HepG2 (cell line): ENCODE measurements at regions not wholly inside any gene's neighbourhood (a gene's known extent, or its start where the extent isn't known, plus 50 kb on each side); places are given as distances from the start of the nearest gene placed in this dataset.

Source experiments
- ATAC-seq: fragments of 200-7000 bp; cut with Tn5 transposase; 3 replicates; pipeline ENCODE4 v1.9.1; 2020; ENCODE audit warnings: mild to moderate bottlenecking, moderate library complexity
- BruUV-seq: library from RNA; stranded (reverse); fragments of 400-500 nt; replicated peaks from 2 replicates; lab custom pipeline; 2021; lab: Mats Ljungman, UMichigan
- CTCF ChIA-PET: fragments of 300-600 bp; formaldehyde crosslinking; extraction: SDS; loops from one replicate; lab custom pipeline; 2021; ENCODE audit warnings: low total read pairs, inconsistent platforms, low intra/inter-chr PET ratio; lab: Yijun Ruan, JAX
- POLR2A ChIA-PET: fragments of 350-600 bp; sonication (Branson Sonifier 250); formaldehyde crosslinking; loops from one replicate; lab custom pipeline; 2020; ENCODE audit warnings: antibody characterized with exemption, inconsistent platforms; lab: Yijun Ruan, JAX
- DNase-seq: peaks from one replicate; pipeline ENCODE4 v3.0.0-alpha.2; 2015; ENCODE audit warnings: low spot score
- FAIRE-seq: peaks from 3 replicates; lab custom pipeline; 2011; peaks lifted over from hg19 to GRCh38; lab: Jason Lieb, UNC
- H2AFZ ChIP-seq: one replicate; pipeline ENCODE4 v1.6.1; 2011; ENCODE audit warnings: low read length, inconsistent platforms
- H3K27ac ChIP-seq: fragments of 300-600 bp; 3 replicates; pipeline ENCODE4 v1.8.0; 2011; ENCODE audit warnings: mixed run types, mild to moderate bottlenecking, mixed read lengths, low read length, inconsistent platforms; ENCODE audit not compliant: insufficient read depth; ENCODE audit errors: extremely low read length
- H3K27me3 ChIP-seq, 2 experiments: fragments of 200-600 bp in 1 of 2; 2 replicates in 1 of 2; 3 replicates in 1 of 2; pipeline versions ENCODE4 v1.6.0 to v1.8.0; 2011; ENCODE audit warnings: low read length in 2 of 2, mild to moderate bottlenecking in 2 of 2, moderate library complexity in 2 of 2, inconsistent platforms in 1 of 2; ENCODE audit not compliant: insufficient read depth in 2 of 2, control insufficient read depth in 1 of 2
- H3K36me3 ChIP-seq, 2 experiments: fragments of 200-600 bp in 1 of 2; replicated peaks in 1 of 2; 2 replicates in 1 of 2; 3 replicates in 1 of 2; pipeline versions ENCODE4 v1.5.1 to v1.8.0; 2011; ENCODE audit warnings: low read length in 2 of 2, inconsistent platforms in 1 of 2; ENCODE audit not compliant: insufficient read depth in 2 of 2, control insufficient read depth in 1 of 2
- H3K4me1 ChIP-seq: 2 replicates; pipeline ENCODE4 v1.5.1; 2012; ENCODE audit warnings: low read length, inconsistent platforms; ENCODE audit not compliant: insufficient read depth
- H3K4me2 ChIP-seq: 2 replicates; pipeline ENCODE4 v1.6.0; 2011; ENCODE audit warnings: low read depth, low read length, inconsistent platforms
- H3K4me3 ChIP-seq, 3 experiments: fragments of 200-600 bp in 1 of 3; sonication (generic), shearing (Covaris generic) in 1 of 3; replicated peaks in 1 of 3; 2 replicates each; pipeline ENCODE4 v1.5.1; 2011 to 2016; ENCODE audit warnings: low read length in 3 of 3, inconsistent platforms in 2 of 3, low read depth in 2 of 3, mild to moderate bottlenecking in 2 of 3, control low read depth in 1 of 3, mixed read lengths in 1 of 3; ENCODE audit not compliant: insufficient read depth in 1 of 3
- H3K79me2 ChIP-seq: one replicate; pipeline ENCODE4 v1.6.1; 2011; ENCODE audit warnings: low read length, inconsistent platforms; ENCODE audit not compliant: insufficient read depth
- H3K9ac ChIP-seq: 2 replicates; pipeline ENCODE4 v1.6.0; 2011; ENCODE audit warnings: mild to moderate bottlenecking, low read depth, low read length, inconsistent platforms; ENCODE audit not compliant: insufficient read depth
- H3K9me3 ChIP-seq: 2 replicates; pipeline ENCODE4 v1.5.1; 2012; ENCODE audit warnings: mild to moderate bottlenecking, low read length
- H4K20me1 ChIP-seq: 2 replicates; pipeline ENCODE4 v1.6.0; 2011; ENCODE audit warnings: inconsistent platforms, mild to moderate bottlenecking, low read length, moderate library complexity; ENCODE audit not compliant: insufficient read depth
- CREB1 ChIP-seq, 2 experiments: fragments of 450-650 bp in 1 of 2; IDR thresholded peaks; 2 replicates each; pipeline ENCODE4 v1.6.1; 2016 to 2017; ENCODE audit warnings: control low read depth in 1 of 2, mild to moderate bottlenecking in 1 of 2, missing compliant biosample characterization in 1 of 2, missing genetic modification characterization in 1 of 2
- DZIP1 ChIP-seq: sonication (generic); formaldehyde crosslinking; IDR thresholded peaks from 2 replicates; pipeline ENCODE4 v1.5.0; 2020; ENCODE audit warnings: mild to moderate bottlenecking, missing genetic modification reagents
- JDP2 ChIP-seq: sonication (generic); formaldehyde crosslinking; IDR thresholded peaks from 2 replicates; pipeline ENCODE4 v1.8.1; 2022; ENCODE audit warnings: missing genetic modification reagents, borderline replicate concordance
- MXI1 ChIP-seq: IDR thresholded peaks from 3 replicates; pipeline ENCODE4 v1.6.1; 2012; ENCODE audit warnings: low read depth, low read length, inconsistent platforms, borderline replicate concordance
- XBP1 ChIP-seq: sonication (generic); formaldehyde crosslinking; IDR thresholded peaks from 2 replicates; pipeline ENCODE4 v1.5.0; 2020; ENCODE audit warnings: missing genetic modification reagents
- WGBS: methylation state at CpG from one replicate; pipeline ENCODE4 v1.1.6; 2017; ENCODE audit warnings: low lambda C conversion rate; 5-methylcytosine and 5-hydroxymethylcytosine counted together
- in situ Hi-C: cut with HindIII; loops from 2 replicates; pipeline ENCODE4 v1.10.0; 2017; ENCODE audit warnings: low pct_unique_long_range_greater_than_20kb; ENCODE audit not compliant: extremely low pct_ligation_motif_present
- intact Hi-C: fragments of 100-400 bp; cut with micrococcal nuclease; formaldehyde crosslinking; loops from one replicate; pipeline ENCODE4 v1.10.0; 2022; ENCODE audit not compliant: unreplicated experiment

DNA sequence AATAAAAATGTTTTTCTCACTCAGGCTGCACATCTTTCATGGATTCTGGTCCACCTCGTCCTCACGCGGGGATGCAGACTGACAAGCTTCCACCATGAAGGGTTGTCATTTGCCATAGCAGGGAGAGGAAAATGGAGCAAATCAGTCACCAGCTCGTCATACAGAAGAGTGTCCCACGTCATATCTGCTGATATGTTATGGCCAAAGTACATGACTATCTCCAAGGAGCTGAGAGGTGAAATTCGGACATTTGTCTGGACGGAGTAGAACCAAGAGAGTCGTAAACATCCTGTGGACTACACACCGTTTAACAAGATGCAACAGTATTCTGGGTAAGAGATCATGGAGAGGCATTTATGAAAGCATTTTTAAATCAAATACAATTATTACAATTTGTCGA is 75.3 kb upstream of the MYOCD start:
- 32% methylated on average over 8 of the region's 10 CpGs for WGBS

More for the DNA sequence above, 75.3 kb upstream of the MYOCD start:
- no TSS peak for BruUV-seq
- intact Hi-C loops (no loop called here), in situ Hi-C loops (no loop called here)
- ATAC-seq = no peak
- ChIA-PET CTCF (no interaction called here), POLR2A (no interaction called here)
- no peaks in the 10 kb centered on the region for H3K4me1 ChIP-seq
- no peak overlapping the region for H3K4me2 ChIP-seq
- no peaks in the 10 kb centered on the region for H3K79me2 ChIP-seq
- H3K27ac ChIP-seq = no peak overlapping the region
- H3K4me3 ChIP-seq = no peak overlapping the region
- FAIRE-seq = no peak
- DNase-seq = no peak
- TF ChIP-seq JDP2 (CRISPR knock-in tag) = no peak
- TF ChIP-seq DZIP1 = no peak
- TF ChIP-seq CREB1 (IDR thresholded peaks at IDR 0.05) = peak; percentile 68
- no peak for TF ChIP-seq CREB1 (CRISPR knock-in tag; IDR thresholded peaks at IDR 0.05)
- no peak for TF ChIP-seq MXI1
- no peak for TF ChIP-seq XBP1 (CRISPR knock-in tag)
- H3K36me3 ChIP-seq = no peaks in the 10 kb centered on the region
- no peak overlapping the region for H2AFZ ChIP-seq
- H3K9ac ChIP-seq = no peak overlapping the region
- no peaks in the 10 kb centered on the region for H3K9me3 ChIP-seq
- no peaks in the 10 kb centered on the region; a peak in 1 of 5 replicates for H3K27me3 ChIP-seq
- H4K20me1 ChIP-seq = no peaks in the 10 kb centered on the region
